Muscle layer of duodenum (tissue), 2 donors: ENCODE measurements at regions not wholly inside any gene's neighbourhood (a gene's known extent, or its start where the extent isn't known, plus 50 kb on each side); places are given as distances from the start of the nearest gene placed in this dataset.

Experiments
- H3K27ac ChIP-seq: one replicate; pipeline ENCODE4 v1.7.0; 2013; ENCODE audit warnings: mild to moderate bottlenecking, low read length
- H3K27me3 ChIP-seq: one replicate; pipeline ENCODE4 v1.7.0; 2013; ENCODE audit warnings: low read depth, mild to moderate bottlenecking, control low read depth, low read length
- H3K36me3 ChIP-seq, 2 donors: one replicate each; pipeline ENCODE4 v1.7.0; 2013; ENCODE audit warnings: low read length in 2 of 2, control low read depth in 1 of 2, mild to moderate bottlenecking in 1 of 2; ENCODE audit not compliant: insufficient read depth in 2 of 2, control insufficient read depth in 1 of 2
- H3K4me1 ChIP-seq, 2 donors: one replicate each; pipeline ENCODE4 v1.7.0; 2013; ENCODE audit warnings: low read length in 2 of 2, mild to moderate bottlenecking in 2 of 2, control low read depth in 1 of 2, moderate library complexity in 1 of 2; ENCODE audit not compliant: insufficient read depth in 2 of 2, control insufficient read depth in 1 of 2
- H3K4me3 ChIP-seq, 2 donors: one replicate each; pipeline ENCODE4 v1.7.0; 2013; ENCODE audit warnings: low read length in 2 of 2, low read depth in 1 of 2, mild to moderate bottlenecking in 1 of 2
- H3K9me3 ChIP-seq, 2 donors: one replicate each; pipeline ENCODE4 v1.7.0; 2013; ENCODE audit warnings: low read length in 2 of 2, control low read depth in 1 of 2, mild to moderate bottlenecking in 1 of 2; ENCODE audit not compliant: control insufficient read depth in 1 of 2
- donor health status: healthy.

- no peak overlapping the region for H3K27ac ChIP-seq
- H3K27me3 ChIP-seq, result no peaks in the 10 kb centered on the region
- H3K9me3 ChIP-seq, result no peaks in the 10 kb centered on the region
- no peaks in the 10 kb centered on the region for H3K36me3 ChIP-seq
- H3K4me3 ChIP-seq, result no peak overlapping the region
- H3K4me1 ChIP-seq, result no peaks in the 10 kb centered on the region
Measured at GRCh38 chr4:111040904-111041303, 418.0 kb upstream of the PITX2 start.

GRCh38 chr4:111043286-111043685 is 420.4 kb upstream of the PITX2 start:
- Histone ChIP-seq H3K36me3 (no peaks in the 10 kb centered on the region), H3K27ac (no peak overlapping the region), H3K4me3 (no peak overlapping the region), H3K9me3 (peaks cover 0 to under 1% of the 10 kb centered on the region in 2 donors), H3K27me3 (no peaks in the 10 kb centered on the region), H3K4me1 (no peaks in the 10 kb centered on the region)

- Histone ChIP-seq H3K36me3 (no peaks in the 10 kb centered on the region), H3K9me3 (peaks cover 0 to 7% of the 10 kb centered on the region in 2 donors), H3K4me1 (no peaks in the 10 kb centered on the region), H3K27me3 (no peaks in the 10 kb centered on the region), H3K4me3 (no peak overlapping the region), H3K27ac (no peak overlapping the region)
Measured at GRCh38 chr4:111045992-111046391, 423.1 kb upstream of the PITX2 start.

DNA sequence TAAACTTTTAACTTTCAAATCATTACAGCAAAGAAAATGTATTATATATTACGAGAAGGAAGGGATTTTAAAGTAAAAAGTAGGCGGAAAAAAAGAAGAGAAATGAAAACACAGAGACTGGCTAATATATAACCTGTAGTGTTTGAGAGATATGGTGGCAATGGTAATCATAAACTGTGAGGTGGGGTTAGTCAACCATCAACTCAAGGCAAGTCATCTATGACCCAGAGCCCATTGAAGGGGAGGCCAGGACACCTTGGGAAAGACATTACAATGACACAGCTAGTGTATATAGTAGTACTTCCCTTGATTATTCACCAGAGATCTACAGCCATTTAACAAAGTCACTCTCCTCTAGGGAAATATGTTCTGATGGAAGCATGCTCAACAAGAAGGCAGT is 423.9 kb upstream of the PITX2 start:
- no peaks in the 10 kb centered on the region for H3K27me3 ChIP-seq
- H3K27ac ChIP-seq, result no peak overlapping the region
- peaks cover 0 to 7% of the 10 kb centered on the region in 2 donors for H3K9me3 ChIP-seq
- no peaks in the 10 kb centered on the region for H3K36me3 ChIP-seq
- no peaks in the 10 kb centered on the region for H3K4me1 ChIP-seq
- no peak overlapping the region for H3K4me3 ChIP-seq

- Histone ChIP-seq H3K27ac (no peak overlapping the region), H3K4me3 (no peak overlapping the region), H3K4me1 (no peaks in the 10 kb centered on the region), H3K36me3 (no peaks in the 10 kb centered on the region), H3K9me3 (peaks cover 0 to 12% of the 10 kb centered on the region in 2 donors), H3K27me3 (no peaks in the 10 kb centered on the region)
Measured at GRCh38 chr4:111048316-111048715, 425.4 kb upstream of the PITX2 start.

- no peak overlapping the region for H3K4me3 ChIP-seq
- no peaks in the 10 kb centered on the region for H3K9me3 ChIP-seq
- H3K27ac ChIP-seq, result no peak overlapping the region
- no peaks in the 10 kb centered on the region for H3K36me3 ChIP-seq
- no peaks in the 10 kb centered on the region for H3K27me3 ChIP-seq
- H3K4me1 ChIP-seq, result no peaks in the 10 kb centered on the region
Measured at GRCh38 chr4:111064342-111064993, 441.6 kb upstream of the PITX2 start.

DNA sequence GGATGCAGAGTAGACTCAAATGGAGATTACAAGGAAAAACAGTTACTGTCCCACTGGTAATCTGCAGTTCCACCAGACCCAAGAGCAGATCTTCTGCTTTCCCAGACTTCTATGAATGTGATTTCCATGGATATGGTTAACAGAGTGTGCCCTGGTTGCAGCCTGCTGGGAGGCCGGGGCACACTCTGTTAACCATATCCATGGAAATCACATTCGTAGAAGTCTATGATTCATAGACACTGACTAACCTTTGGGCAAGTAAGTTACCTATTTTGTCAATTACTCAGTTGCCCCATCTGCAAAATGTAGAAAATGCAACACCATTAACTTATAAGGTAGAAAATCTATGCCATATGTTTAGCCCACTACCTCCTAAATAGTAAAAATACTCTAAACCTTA is 443.1 kb upstream of the PITX2 start:
- H3K4me1 ChIP-seq, result no peaks in the 10 kb centered on the region
- no peak overlapping the region for H3K27ac ChIP-seq
- no peak overlapping the region for H3K4me3 ChIP-seq
- H3K36me3 ChIP-seq, result no peaks in the 10 kb centered on the region
- no peaks in the 10 kb centered on the region for H3K27me3 ChIP-seq
- H3K9me3 ChIP-seq, result no peaks in the 10 kb centered on the region

DNA sequence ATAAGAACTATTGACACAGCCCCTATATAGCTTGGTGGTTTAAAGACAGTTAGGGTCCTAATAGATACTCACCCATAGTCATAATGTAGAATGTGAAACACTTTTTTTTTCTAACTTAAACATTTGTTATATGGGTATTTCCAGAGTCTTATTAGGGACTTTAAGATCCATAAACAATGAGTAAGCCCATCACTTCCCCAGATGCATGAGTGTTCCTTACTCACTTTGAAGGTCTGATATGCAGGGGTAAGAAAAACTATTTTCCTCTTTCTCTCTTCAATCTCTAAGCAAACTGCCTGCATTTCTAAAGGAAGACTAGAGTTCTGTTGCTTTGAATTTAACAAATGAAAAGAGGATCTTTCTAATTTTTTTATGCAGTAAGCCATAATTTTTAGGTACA is 443.6 kb upstream of the PITX2 start:
- Histone ChIP-seq H3K4me1 (no peaks in the 10 kb centered on the region), H3K4me3 (no peak overlapping the region), H3K9me3 (no peaks in the 10 kb centered on the region), H3K36me3 (no peaks in the 10 kb centered on the region), H3K27me3 (no peaks in the 10 kb centered on the region), H3K27ac (no peak overlapping the region)

GRCh38 chr4:111066887-111067286 is 444.0 kb upstream of the PITX2 start:
- Histone ChIP-seq H3K27me3 (no peaks in the 10 kb centered on the region), H3K4me3 (no peak overlapping the region), H3K9me3 (no peaks in the 10 kb centered on the region), H3K27ac (no peak overlapping the region), H3K4me1 (no peaks in the 10 kb centered on the region), H3K36me3 (no peaks in the 10 kb centered on the region)

DNA sequence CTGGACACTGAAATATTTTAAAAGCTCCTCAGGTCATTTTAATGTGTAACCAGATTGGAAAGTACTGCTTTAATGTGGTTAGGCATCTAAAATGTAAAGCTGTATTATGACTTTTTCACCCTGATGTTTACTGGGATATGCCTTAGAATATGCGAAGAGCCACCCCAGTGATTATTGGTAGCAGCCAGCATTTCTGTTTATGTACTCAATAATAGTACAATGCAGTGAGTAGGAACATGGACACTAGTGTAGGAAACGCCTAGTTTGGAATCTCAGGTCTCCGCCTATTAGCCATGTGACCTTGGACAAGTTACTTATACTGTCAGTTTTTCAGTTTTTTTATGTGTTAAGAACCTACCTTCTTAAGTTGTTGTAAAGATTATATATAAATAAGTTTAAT is 446.0 kb upstream of the PITX2 start:
- H3K9me3 ChIP-seq, result no peaks in the 10 kb centered on the region
- H3K27ac ChIP-seq, result no peak overlapping the region
- no peaks in the 10 kb centered on the region for H3K4me1 ChIP-seq
- H3K4me3 ChIP-seq, result no peak overlapping the region
- no peaks in the 10 kb centered on the region for H3K36me3 ChIP-seq
- no peaks in the 10 kb centered on the region for H3K27me3 ChIP-seq

DNA sequence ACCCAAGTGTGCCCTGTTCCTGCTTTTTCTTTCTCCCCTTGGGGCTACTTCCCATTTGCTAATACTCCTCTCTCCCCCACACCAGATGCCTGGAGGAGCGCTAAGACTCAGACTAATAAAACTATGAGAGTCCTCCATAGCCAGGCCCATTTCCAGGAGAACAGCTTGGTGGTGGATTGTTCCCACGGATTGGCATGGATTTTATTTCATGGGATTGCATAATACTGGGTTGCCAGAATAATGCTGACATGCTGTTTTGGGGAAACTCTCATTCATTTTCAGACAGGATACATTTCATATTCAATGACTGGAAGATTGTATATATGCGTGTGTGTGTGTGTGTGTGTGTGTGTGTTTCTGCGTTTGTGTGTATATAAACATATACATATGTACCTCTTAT is 447.5 kb upstream of the PITX2 start:
- H3K27ac ChIP-seq, result no peak overlapping the region
- no peaks in the 10 kb centered on the region for H3K27me3 ChIP-seq
- peaks cover 0 to 4% of the 10 kb centered on the region in 2 donors for H3K9me3 ChIP-seq
- no peaks in the 10 kb centered on the region for H3K4me1 ChIP-seq
- H3K36me3 ChIP-seq, result no peaks in the 10 kb centered on the region
- H3K4me3 ChIP-seq, result no peak overlapping the region

GRCh38 chr4:111074523-111075114 is 451.7 kb upstream of the PITX2 start:
- Histone ChIP-seq H3K27me3 (no peaks in the 10 kb centered on the region), H3K4me3 (no peak overlapping the region), H3K4me1 (no peaks in the 10 kb centered on the region), H3K36me3 (no peaks in the 10 kb centered on the region), H3K27ac (no peak overlapping the region), H3K9me3 (peaks cover 0 to 11% of the 10 kb centered on the region in 2 donors)
